Stimulated activated naive CD8-positive, alpha-beta T cell treated with anti-CD3 and anti-CD28 coated beads, Interleukin-15, Interleukin-2, amounts not matched to agents 100 U/mL and 50 U/mL, for 24 hours (primary cell): ENCODE measurements at regions not wholly inside any gene's neighbourhood (a gene's known extent, or its start where the extent isn't known, plus 50 kb on each side); places are given as distances from the start of the nearest gene placed in this dataset.

Experiments used
- ATAC-seq: fragments of 150-1000 bp; cut with Tn5 transposase; one replicate; pipeline ENCODE4 v1.10.0; 2021
- DNase-seq: peaks from one replicate; pipeline ENCODE4 v3.0.0; 2021

GRCh38 chr2:145043399-145043834 lies 523.5 kb upstream of the ZEB2 start:
- DNase-seq (no peak), ATAC-seq (no peak)

GRCh38 chr2:145041706-145042105 lies 521.8 kb upstream of the ZEB2 start:
- ATAC-seq: no peak
- no peak for DNase-seq

- DNase-seq: no peak
Observed at GRCh38 chr2:145040433-145040832, 520.5 kb upstream of the ZEB2 start.

GRCh38 chr2:145038041-145038525 lies 518.2 kb upstream of the ZEB2 start:
- no peak for ATAC-seq
- DNase-seq: no peak

More at GRCh38 chr2:145040433-145040832, 520.5 kb upstream of the ZEB2 start:
- no peak for ATAC-seq

DNA sequence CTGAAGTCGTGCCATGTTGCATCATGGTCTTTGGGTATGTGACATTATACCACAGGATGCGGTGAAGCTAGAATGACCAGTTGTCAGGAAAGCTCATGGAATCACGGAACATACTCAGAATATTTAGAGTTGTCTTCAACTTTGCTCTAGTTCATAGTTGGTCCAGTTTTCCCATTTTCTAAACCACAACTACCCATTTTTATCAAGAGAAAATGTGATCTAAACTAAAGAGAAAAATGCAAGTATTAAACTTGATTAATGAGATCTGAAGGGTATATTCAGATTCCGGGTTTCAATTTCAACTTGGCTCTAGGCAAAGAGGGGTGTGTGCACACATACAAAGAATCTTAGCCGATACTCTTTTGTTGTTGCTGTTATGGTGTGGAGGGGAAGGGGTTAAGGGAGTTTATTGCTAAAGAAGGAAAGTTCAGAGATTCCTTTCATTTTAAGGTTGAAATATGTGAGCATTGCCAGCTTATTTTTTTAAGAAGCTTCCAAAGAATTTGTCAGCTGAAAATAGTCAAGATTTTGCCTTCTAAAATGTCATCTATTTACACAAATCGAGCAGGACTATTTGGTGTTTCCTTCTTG lies 516.6 kb upstream of the ZEB2 start:
- no peak for DNase-seq
- ATAC-seq: no peak

DNA sequence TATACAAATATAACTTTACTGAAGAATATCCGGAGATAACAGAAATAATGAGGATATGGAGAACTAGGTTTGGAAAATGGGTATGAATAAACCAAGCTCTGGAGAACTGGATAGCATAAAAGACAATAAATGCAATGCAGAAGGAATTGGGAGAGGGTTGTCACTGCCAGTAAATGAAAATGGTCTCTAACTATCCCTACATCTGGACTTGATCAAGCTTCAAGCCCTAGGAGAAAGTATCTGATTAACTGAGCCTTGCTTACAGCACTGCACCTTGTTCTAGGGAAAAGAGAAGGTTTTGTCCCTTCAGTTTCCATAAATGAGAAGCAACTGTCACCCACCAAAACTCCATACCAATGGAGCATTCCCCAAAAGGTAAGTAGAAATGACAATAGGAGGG lies 514.6 kb upstream of the ZEB2 start:
- ATAC-seq (no peak), DNase-seq (no peak)

DNA sequence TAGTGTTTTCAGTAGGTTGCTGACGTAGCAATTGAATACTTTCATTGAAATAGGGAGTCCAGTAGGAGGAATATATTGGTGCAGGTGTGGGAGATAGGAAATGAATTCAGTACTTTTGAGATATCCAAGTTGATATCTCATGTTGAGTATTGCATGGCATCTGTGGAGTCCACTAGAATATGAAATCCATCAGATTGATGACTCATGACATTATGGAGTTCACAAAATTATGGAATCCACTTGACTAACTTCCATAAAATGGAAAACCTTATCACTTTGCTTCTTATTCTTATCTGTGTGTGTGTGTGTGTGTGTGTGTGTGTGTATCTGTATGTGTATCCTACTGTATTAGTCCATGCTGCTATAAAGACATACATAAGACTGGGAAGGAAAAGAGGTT lies 513.5 kb upstream of the ZEB2 start:
- no peak for DNase-seq
- ATAC-seq: no peak

- ATAC-seq: no peak
- DNase-seq: no peak
Observed at GRCh38 chr2:145032791-145033190, 512.9 kb upstream of the ZEB2 start.

DNA sequence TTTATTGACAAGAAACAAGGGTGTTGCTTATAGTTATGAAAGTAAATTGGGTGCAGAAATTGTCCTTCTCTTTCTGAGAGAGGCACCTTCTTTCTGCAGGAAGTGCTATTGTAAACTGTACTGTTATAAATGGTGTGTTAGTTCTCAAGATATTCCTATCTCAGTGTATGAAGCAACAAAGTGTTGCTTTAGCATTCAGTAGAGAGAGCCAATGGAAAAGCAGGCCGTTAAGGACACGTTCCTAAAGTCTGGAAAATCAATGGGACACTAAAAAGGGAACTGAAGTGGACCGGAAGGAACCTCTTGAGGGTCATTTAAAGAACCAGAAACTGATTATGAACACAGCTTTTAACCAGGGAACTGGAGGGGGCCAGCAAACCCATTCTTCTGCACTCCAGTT lies 510.0 kb upstream of the ZEB2 start:
- DNase-seq: no peak
- ATAC-seq: no peak

- DNase-seq (no peak), ATAC-seq (no peak)
Observed at GRCh38 chr2:145029081-145029480, 509.2 kb upstream of the ZEB2 start.

DNA sequence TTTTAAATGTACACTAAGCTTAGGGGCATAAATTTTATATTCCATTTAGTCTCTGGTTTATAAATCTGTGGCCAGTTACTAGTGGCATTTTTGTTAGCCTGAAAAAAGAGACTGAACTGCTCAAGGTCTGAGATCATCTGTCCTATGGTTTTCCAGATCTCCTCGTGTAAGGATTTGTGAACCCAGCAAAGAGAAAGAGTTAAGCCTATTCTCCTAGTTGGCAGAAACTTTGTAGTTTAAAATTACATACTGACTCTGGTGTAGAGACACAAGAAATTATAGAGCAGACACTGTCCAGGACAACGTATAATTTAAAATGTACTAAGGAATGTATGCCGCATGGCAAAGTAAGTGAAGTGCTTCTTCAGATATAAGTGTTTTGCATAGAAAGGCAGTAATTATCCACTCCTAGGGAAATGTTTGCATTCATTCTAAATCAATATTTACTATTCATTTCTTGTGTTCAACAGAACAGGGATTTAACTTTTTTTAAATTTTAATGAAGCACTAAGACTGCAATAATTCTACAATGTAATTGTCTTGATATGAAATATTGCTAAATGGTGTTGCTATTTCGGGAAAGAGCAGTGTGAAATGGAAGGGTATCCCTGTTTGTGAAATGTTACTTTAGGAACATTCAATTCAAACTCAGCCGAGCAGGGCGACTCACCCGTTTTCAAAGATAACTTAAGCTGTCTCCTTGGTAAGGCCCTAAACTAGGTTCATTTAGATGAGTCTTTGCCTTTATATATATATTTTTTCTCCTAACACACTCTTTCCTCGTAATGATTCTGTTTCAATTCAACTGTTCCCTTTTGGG lies 508.4 kb upstream of the ZEB2 start:
- DNase-seq (no peak), ATAC-seq (no peak)

DNA sequence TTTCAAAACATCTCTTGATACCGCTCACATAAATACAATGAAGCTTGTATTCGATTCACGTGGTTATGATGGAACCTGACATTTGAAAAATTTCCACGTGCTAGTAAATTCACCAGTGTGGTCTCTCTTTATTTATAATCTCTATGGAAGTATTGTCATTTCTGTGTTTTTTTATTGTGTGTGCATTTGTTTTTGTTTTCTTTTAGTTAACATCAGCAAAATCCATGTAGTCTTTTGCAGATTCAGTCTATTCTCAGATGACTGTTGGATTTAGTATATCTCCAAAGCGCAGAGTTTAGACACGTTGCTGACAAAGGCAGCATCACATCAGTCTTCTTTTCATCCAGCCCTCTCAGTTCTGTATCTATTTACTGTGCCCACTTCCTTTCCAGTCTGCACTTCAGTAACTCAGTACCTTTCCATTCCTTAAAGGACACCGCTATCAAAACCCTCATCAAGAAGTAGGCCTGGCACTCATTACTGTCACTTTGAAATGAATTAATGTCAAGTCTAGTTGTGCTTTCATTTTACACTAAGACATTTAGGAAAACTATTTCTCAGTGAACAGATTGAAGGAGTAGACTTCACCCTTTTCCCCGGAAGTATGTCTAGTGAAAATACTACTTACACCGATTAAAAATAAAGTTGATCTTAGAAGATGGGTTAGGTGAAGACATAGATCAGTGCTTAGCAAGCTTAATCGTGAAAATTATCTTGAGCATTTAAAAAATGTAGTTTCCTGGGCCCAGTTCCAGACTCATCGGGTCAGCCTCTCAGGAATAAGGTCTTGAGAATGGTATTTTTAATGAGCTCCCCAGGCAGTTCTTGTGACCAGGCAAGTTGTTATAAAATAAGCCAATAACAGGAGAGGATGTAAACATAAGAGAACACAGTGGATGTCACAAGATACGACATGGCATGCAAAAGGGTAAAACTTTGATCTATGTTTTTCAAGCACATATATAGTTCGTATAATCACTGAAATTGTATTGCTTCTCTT lies 506.8 kb upstream of the ZEB2 start:
- no peak for ATAC-seq
- DNase-seq: no peak

- no peak for ATAC-seq
- no peak for DNase-seq
Observed at GRCh38 chr2:145025382-145025781, 505.5 kb upstream of the ZEB2 start.

GRCh38 chr2:145023334-145023934 lies 503.5 kb upstream of the ZEB2 start:
- ATAC-seq (no peak), DNase-seq (no peak)

DNA sequence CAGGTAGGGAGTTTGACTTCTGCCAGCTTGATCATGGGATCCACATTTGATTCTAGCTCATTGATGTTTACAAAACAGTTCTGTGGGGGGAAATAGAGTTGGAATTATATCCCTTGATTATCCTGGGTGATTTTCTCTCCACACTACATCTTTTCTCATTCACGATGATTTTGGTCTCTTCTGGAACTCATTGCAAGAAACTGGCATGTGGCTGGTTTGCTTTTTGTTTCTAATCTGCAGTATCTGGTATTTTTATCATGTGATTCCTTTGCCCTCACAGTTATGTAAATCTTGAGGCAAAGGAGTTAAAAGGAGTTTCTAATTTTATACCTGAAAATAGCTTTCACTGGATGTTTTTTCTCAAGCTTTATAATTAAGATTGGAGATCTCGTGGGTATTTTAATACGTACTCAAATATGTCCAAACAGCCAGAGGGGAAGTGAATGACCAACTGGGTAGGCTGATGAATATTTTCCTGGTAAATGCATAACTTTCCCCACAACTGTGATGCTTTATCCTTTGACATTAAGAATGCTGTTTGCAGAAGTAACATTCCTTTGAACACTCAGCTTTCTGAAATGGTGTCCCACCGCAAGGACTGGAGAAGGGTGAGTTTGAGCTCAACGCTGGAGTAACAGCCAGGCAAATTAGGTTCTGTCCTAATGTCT lies 502.9 kb upstream of the ZEB2 start:
- ATAC-seq: no peak

GRCh38 chr2:145021962-145022665 lies 502.2 kb upstream of the ZEB2 start:
- ATAC-seq (no peak), DNase-seq (no peak)

More for the DNA sequence above, 502.9 kb upstream of the ZEB2 start:
- DNase-seq: no peak

DNA sequence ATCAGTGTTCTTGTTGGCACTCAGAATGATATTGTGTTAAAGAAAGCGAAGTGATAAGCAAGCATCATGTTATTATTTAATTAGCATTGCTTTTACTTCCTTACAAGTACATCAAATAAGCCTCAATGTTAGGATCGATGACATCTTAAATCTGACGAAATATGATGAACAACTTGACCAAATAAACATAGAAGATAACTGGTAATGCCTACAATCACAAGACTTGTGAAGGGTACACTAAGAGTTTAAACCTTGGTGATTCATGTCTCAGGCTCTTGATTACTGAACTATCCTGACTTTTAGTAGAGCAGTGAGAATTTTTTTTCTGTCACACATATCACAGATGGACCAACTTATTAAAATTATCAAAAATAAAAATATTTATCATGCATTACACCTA lies 500.8 kb upstream of the ZEB2 start:
- DNase-seq: no peak
- no peak for ATAC-seq

DNA sequence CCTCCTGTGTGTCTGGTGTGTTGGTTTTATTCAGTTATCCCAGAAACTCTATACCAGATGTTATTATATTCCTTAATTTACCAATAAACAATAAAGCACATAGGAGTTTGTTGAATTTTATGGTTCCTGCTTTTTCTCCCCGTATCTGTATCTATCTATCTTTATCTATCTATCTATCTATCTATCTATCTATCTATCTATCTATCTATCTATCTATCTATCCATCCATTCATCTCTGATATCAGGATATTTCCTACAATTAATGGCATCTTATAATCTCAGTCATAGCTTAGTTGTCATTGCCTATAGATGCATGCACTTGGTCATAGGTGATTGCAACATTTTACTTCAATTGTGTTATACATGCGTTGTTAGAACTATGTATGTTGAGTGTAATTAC lies 500.2 kb upstream of the ZEB2 start:
- DNase-seq: no peak
- ATAC-seq: no peak

- DNase-seq: no peak
- no peak for ATAC-seq
Observed at GRCh38 chr2:145018502-145018901, 498.6 kb upstream of the ZEB2 start.

DNA sequence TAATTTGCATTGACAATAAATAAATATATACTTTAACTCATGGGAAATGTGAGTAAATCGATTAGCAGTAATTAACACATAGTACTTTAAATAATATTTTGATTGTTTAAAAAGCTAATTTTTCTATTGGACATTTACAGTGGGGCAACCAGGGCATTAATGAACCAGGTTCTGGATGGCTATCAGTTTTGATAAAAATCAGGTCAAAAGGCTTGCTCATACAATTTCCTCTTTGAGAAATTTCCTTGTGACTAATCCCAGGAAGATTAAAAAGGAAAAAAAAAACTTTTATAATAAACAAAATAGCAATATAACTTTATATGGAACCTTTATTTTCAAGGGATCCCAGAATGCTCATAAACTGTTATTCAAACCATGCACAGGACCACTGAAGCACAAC lies 497.2 kb upstream of the ZEB2 start:
- no peak for DNase-seq
- ATAC-seq: no peak

GRCh38 chr2:145016711-145017110 lies 496.8 kb upstream of the ZEB2 start:
- DNase-seq: no peak
- ATAC-seq: no peak
